Mammary epithelial cell (primary cell): ENCODE measurements at regions not wholly inside any gene's neighbourhood (a gene's known extent, or its start where the extent isn't known, plus 50 kb on each side); places are given as distances from the start of the nearest gene placed in this dataset.

Source experiments
- EZH2 ChIP-seq: IDR thresholded peaks from 2 replicates; pipeline ENCODE4 v1.6.1; 2012; ENCODE audit warnings: low read length, inconsistent platforms, borderline replicate concordance
- TF ChIP-seq, protein P1 (sequence below), 2 donors: IDR thresholded peaks in 1 of 2; conservative IDR thresholded peaks in 1 of 2; 2 replicates each; pipeline ENCODE4 v1.5.1; 2011 to 2012; ENCODE audit warnings: inconsistent platforms in 2 of 2, low read length in 2 of 2, mild to moderate bottlenecking in 2 of 2, control low read depth in 1 of 2, low read depth in 1 of 2; ENCODE audit not compliant: insufficient read depth in 1 of 2; ENCODE audit errors: extremely low read depth in 1 of 2

GRCh38 chr14:49997991-49998390 is 105.1 kb downstream of the ARF6 start:
- TF ChIP-seq, protein P1, sequence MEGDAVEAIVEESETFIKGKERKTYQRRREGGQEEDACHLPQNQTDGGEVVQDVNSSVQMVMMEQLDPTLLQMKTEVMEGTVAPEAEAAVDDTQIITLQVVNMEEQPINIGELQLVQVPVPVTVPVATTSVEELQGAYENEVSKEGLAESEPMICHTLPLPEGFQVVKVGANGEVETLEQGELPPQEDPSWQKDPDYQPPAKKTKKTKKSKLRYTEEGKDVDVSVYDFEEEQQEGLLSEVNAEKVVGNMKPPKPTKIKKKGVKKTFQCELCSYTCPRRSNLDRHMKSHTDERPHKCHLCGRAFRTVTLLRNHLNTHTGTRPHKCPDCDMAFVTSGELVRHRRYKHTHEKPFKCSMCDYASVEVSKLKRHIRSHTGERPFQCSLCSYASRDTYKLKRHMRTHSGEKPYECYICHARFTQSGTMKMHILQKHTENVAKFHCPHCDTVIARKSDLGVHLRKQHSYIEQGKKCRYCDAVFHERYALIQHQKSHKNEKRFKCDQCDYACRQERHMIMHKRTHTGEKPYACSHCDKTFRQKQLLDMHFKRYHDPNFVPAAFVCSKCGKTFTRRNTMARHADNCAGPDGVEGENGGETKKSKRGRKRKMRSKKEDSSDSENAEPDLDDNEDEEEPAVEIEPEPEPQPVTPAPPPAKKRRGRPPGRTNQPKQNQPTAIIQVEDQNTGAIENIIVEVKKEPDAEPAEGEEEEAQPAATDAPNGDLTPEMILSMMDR (conservative IDR thresholded peaks at IDR 0.05 in 1 of 2, IDR thresholded peaks at IDR 0.05 in 1 of 2; ENCODE audit: extremely low read depth in 1 of 2, insufficient read depth in 1 of 2, low read depth in 1 of 2, low read length in 2 of 2), result no peak
- TF ChIP-seq EZH2, result no peak
